GM18502 (cell line): ENCODE measurements at regions not wholly inside any gene's neighbourhood (a gene's known extent, or its start where the extent isn't known, plus 50 kb on each side); places are given as distances from the start of the nearest gene placed in this dataset.

Experiments
- ATAC-seq: cut with Tn5 transposase; IDR thresholded peaks from one replicate; pipeline ENCODE4 v1.9.1; 2021; ENCODE audit warnings: mild to moderate bottlenecking; ENCODE audit not compliant: unreplicated experiment, poor library complexity

GRCh38 chr9:16092142-16093091 lies 539.6 kb downstream of the CCDC171 start:
- no peak for ATAC-seq

- no peak for ATAC-seq
Measured at GRCh38 chr9:16098306-16098705, 545.5 kb downstream of the CCDC171 start.

- no peak for ATAC-seq
Measured at GRCh38 chr9:16099732-16100536, 547.1 kb downstream of the CCDC171 start.

GRCh38 chr9:16100537-16101091 lies 547.8 kb downstream of the CCDC171 start:
- no peak for ATAC-seq

- ATAC-seq, result no peak
Measured at GRCh38 chr9:16102154-16102553, 549.3 kb downstream of the CCDC171 start.

- ATAC-seq, result no peak
Measured at GRCh38 chr9:16103620-16104397, 551.0 kb downstream of the CCDC171 start.

GRCh38 chr9:16105168-16106020 lies 552.6 kb downstream of the CCDC171 start:
- no peak for ATAC-seq

- no peak for ATAC-seq
Measured at GRCh38 chr9:16106021-16106571, 553.3 kb downstream of the CCDC171 start.

GRCh38 chr9:16112116-16112515 lies 559.3 kb downstream of the CCDC171 start:
- no peak for ATAC-seq

GRCh38 chr9:16115994-16116393 lies 563.2 kb downstream of the CCDC171 start:
- ATAC-seq, result no peak

GRCh38 chr9:16118043-16118442 lies 565.2 kb downstream of the CCDC171 start:
- no peak for ATAC-seq

- no peak for ATAC-seq
Measured at GRCh38 chr9:16119261-16120230, 566.7 kb downstream of the CCDC171 start.

GRCh38 chr9:16120231-16120641 lies 567.4 kb downstream of the CCDC171 start:
- ATAC-seq, result no peak

GRCh38 chr9:16120727-16121126 lies 567.9 kb downstream of the CCDC171 start:
- ATAC-seq, result no peak

- no peak for ATAC-seq
Measured at GRCh38 chr9:16121168-16121567, 568.3 kb downstream of the CCDC171 start.

- no peak for ATAC-seq
Measured at GRCh38 chr9:16121601-16122286, 568.9 kb downstream of the CCDC171 start.

- ATAC-seq, result no peak
Measured at GRCh38 chr9:16125629-16126028, 572.8 kb downstream of the CCDC171 start.
